HepG2 (cell line): ENCODE measurements at regions not wholly inside any gene's neighbourhood (a gene's known extent, or its start where the extent isn't known, plus 50 kb on each side); places are given as distances from the start of the nearest gene placed in this dataset.

Experiments used
- ELF4 ChIP-seq: sonication (generic); formaldehyde crosslinking; IDR thresholded peaks from 2 replicates; pipeline ENCODE4 v1.5.0; 2020; ENCODE audit warnings: missing genetic modification reagents, mild to moderate bottlenecking, moderate library complexity, borderline replicate concordance
- GABPA ChIP-seq, 2 experiments: IDR thresholded peaks; 2 replicates each; pipeline ENCODE4 v1.6.1; 2011 to 2016; ENCODE audit warnings: low read depth in 2 of 2, low read length in 1 of 2, missing biosample characterization in 1 of 2, missing genetic modification characterization in 1 of 2
- HDAC1 ChIP-seq: sonication (generic); formaldehyde crosslinking; IDR thresholded peaks from 2 replicates; pipeline ENCODE4 v1.5.1; 2020; ENCODE audit warnings: mild to moderate bottlenecking, missing genetic modification reagents
- MEIS1 ChIP-seq: sonication (generic); formaldehyde crosslinking; IDR thresholded peaks from 2 replicates; pipeline ENCODE4 v1.9.0; 2021; ENCODE audit warnings: mild to moderate bottlenecking, missing genetic modification reagents, moderate library complexity, borderline replicate concordance
- MIXL1 ChIP-seq: IDR thresholded peaks from 2 replicates; pipeline ENCODE4 v1.6.1; 2016
- POGZ ChIP-seq: sonication (generic); formaldehyde crosslinking; IDR thresholded peaks from 2 replicates; pipeline ENCODE4 v1.4.0; 2020; ENCODE audit warnings: mild to moderate bottlenecking, missing genetic modification reagents
- SNAPC2 ChIP-seq: sonication (generic); formaldehyde crosslinking; IDR thresholded peaks from 2 replicates; pipeline ENCODE4 v1.8.1; 2022; ENCODE audit warnings: mild to moderate bottlenecking, missing genetic modification reagents
- STAG1 ChIP-seq: sonication (generic); formaldehyde crosslinking; IDR thresholded peaks from 2 replicates; pipeline ENCODE4 v1.4.0; 2020; ENCODE audit warnings: missing genetic modification reagents
- XRCC5 ChIP-seq: fragments of 200-400 bp; formaldehyde crosslinking; optimal IDR thresholded peaks from 2 replicates; pipeline ENCODE3; 2017; ENCODE audit warnings: mild to moderate bottlenecking, low read length
- ZBTB14 ChIP-seq: sonication (generic); formaldehyde crosslinking; IDR thresholded peaks from 2 replicates; pipeline ENCODE4 v1.4.0; 2020; ENCODE audit warnings: missing genetic modification reagents
- ZBTB43 ChIP-seq: sonication (generic); formaldehyde crosslinking; conservative IDR thresholded peaks from 2 replicates; pipeline ENCODE4 v1.4.0; 2020; ENCODE audit warnings: missing genetic modification reagents
- ZKSCAN5 ChIP-seq: sonication (generic); formaldehyde crosslinking; IDR thresholded peaks from 2 replicates; pipeline ENCODE4 v1.5.1; 2020; ENCODE audit warnings: mild to moderate bottlenecking, missing genetic modification reagents
- ZMYM4 ChIP-seq: sonication (generic); formaldehyde crosslinking; IDR thresholded peaks from 2 replicates; pipeline ENCODE4 v1.8.1; 2023; ENCODE audit warnings: mild to moderate bottlenecking, missing genetic modification reagents
- ZNF318 ChIP-seq: sonication (generic); formaldehyde crosslinking; IDR thresholded peaks from 2 replicates; pipeline ENCODE4 v1.4.0; 2020; ENCODE audit warnings: mild to moderate bottlenecking, missing genetic modification reagents
- ZNF710 ChIP-seq: sonication (generic); formaldehyde crosslinking; IDR thresholded peaks from 2 replicates; pipeline ENCODE4 v1.5.0; 2020; ENCODE audit warnings: mild to moderate bottlenecking, missing genetic modification reagents, borderline replicate concordance
- ZSCAN22 ChIP-seq: sonication (generic); formaldehyde crosslinking; IDR thresholded peaks from 2 replicates; pipeline ENCODE4 v1.4.0; 2020; ENCODE audit warnings: mild to moderate bottlenecking, missing genetic modification reagents
- ZSCAN31 ChIP-seq: sonication (generic); formaldehyde crosslinking; IDR thresholded peaks from 2 replicates; pipeline ENCODE4 v1.5.0; 2020; ENCODE audit warnings: low read depth, mild to moderate bottlenecking, missing genetic modification reagents

- TF ChIP-seq ZNF318 (CRISPR knock-in tag) (no peak), STAG1 (CRISPR knock-in tag) (peak; percentile 33), XRCC5 (no peak), POGZ (CRISPR knock-in tag) (peak; percentile 40; the same call in 1 of the 2 replicates), ZSCAN31 (CRISPR knock-in tag) (0 out of 2 replicates have a peak, but pooled peaks have one; percentile 38), ELF4 (CRISPR knock-in tag) (peak; percentile 84; the same call in 1 of the 2 replicates), ZSCAN22 (CRISPR knock-in tag) (no peak), ZBTB14 (CRISPR knock-in tag) (no peak), ZMYM4 (peak; percentile 71), ZKSCAN5 (CRISPR knock-in tag) (no peak), ZBTB43 (CRISPR knock-in tag) (peak; percentile 88), ZNF710 (peak; percentile 43; the same call in 1 of the 2 replicates), MEIS1 (CRISPR knock-in tag) (0 out of 2 replicates have a peak, but pooled peaks have one; percentile 79), SNAPC2 (CRISPR knock-in tag) (0 out of 2 replicates have a peak, but pooled peaks have one; percentile 63), GABPA (IDR thresholded peaks at IDR 0.05; ENCODE audit: low read depth, low read length) (no peak), GABPA (CRISPR knock-in tag; IDR thresholded peaks at IDR 0.05; ENCODE audit: low read depth) (0 out of 2 replicates have a peak, but pooled peaks have one; percentile 36), MIXL1 (CRISPR knock-in tag) (peak; percentile 96), HDAC1 (CRISPR knock-in tag) (peak; percentile 61)
Measured at GRCh38 chr21:17462276-17462981, 50.4 kb upstream of the CXADR start (continued).
